Transverse colon (tissue), 4 donors: ENCODE measurements at regions not wholly inside any gene's neighbourhood (a gene's known extent, or its start where the extent isn't known, plus 50 kb on each side); places are given as distances from the start of the nearest gene placed in this dataset.

Source experiments
- DNase-seq: peaks from one replicate; pipeline ENCODE4 v3.0.0-alpha.2; 2019
- H3K27ac ChIP-seq, 4 donors: fragments of 200-600 bp; sonication (generic); 2 replicates each; pipeline ENCODE4 v1.5.1; 2016 to 2018; ENCODE audit warnings: inconsistent platforms in 4 of 4
- H3K27me3 ChIP-seq: fragments of 200-600 bp; sonication (generic); 2 replicates; pipeline ENCODE4 v1.5.1; 2017; ENCODE audit warnings: inconsistent platforms
- H3K36me3 ChIP-seq, 4 donors: fragments of 200-600 bp; sonication (generic); 2 replicates each; pipeline ENCODE4 v1.5.1; 2017 to 2019; ENCODE audit warnings: inconsistent platforms in 4 of 4
- H3K4me1 ChIP-seq, 4 donors: fragments of 200-600 bp; sonication (generic); 2 replicates each; pipeline ENCODE4 v1.5.1; 2017 to 2020; ENCODE audit warnings: inconsistent platforms in 4 of 4
- H3K4me3 ChIP-seq, 4 donors: fragments of 200-600 bp; sonication (generic); 1 replicate in 1 of 4; 2 replicates in 3 of 4; pipeline versions ENCODE4 v1.5.1 to v1.6.1; 2017 to 2019; ENCODE audit warnings: inconsistent platforms in 4 of 4
- H3K9me3 ChIP-seq, 2 donors: fragments of 200-600 bp; sonication (generic); 2 replicates each; pipeline ENCODE4 v1.5.1; 2017 to 2019; ENCODE audit warnings: inconsistent platforms in 2 of 2
- EP300 ChIP-seq: sonication (generic); formaldehyde crosslinking; IDR thresholded peaks from one replicate; pipeline ENCODE4 v1.6.1; 2017; ENCODE audit warnings: antibody characterized with exemption, low read depth
- POLR2A ChIP-seq: fragments of 450-650 bp; IDR thresholded peaks from one replicate; pipeline ENCODE4 v1.6.1; 2016; ENCODE audit warnings: antibody characterized with exemption, mild to moderate bottlenecking, moderate library complexity
- POLR2AphosphoS5 ChIP-seq, 3 donors: sonication (generic); formaldehyde crosslinking; IDR thresholded peaks; one replicate each; pipeline ENCODE4 v1.6.1; 2016; ENCODE audit warnings: antibody characterized with exemption in 3 of 3
- WGBS, 2 donors: methylation state at CpG; one replicate each; pipeline ENCODE4 v1.1.5; 2018; ENCODE audit warnings: low coverage in 1 of 2; 5-methylcytosine and 5-hydroxymethylcytosine counted together
- in situ Hi-C, 4 donors: fragments of 200-750 bp; cut with MboI; loops; one replicate each; pipeline versions ENCODE4 v1.15.0 to v1.15.1; 2017; ENCODE audit warnings: low sequenced_read_pairs in 3 of 4, low pct_ligation_motif_present in 1 of 4, low pct_unique_long_range_greater_than_20kb in 1 of 4
- intact Hi-C: fragments of 100-400 bp; cut with DNase I; formaldehyde crosslinking; loops from one replicate; pipeline ENCODE4 v1.15.1; 2023; ENCODE audit warnings: low total_unique reads
- TF ChIP-seq, protein P1 (sequence below), 5 experiments: fragments of 200-600 bp in 3 of 5; fragments of 450-650 bp in 2 of 5; sonication (generic) in 3 of 5; IDR thresholded peaks; 1 replicate in 2 of 5; 2 replicates in 3 of 5; pipeline ENCODE4 v1.5.1; 2016 to 2017; ENCODE audit warnings: antibody characterized with exemption in 5 of 5, inconsistent platforms in 3 of 5, mild to moderate bottlenecking in 2 of 5, moderate library complexity in 1 of 5

DNA sequence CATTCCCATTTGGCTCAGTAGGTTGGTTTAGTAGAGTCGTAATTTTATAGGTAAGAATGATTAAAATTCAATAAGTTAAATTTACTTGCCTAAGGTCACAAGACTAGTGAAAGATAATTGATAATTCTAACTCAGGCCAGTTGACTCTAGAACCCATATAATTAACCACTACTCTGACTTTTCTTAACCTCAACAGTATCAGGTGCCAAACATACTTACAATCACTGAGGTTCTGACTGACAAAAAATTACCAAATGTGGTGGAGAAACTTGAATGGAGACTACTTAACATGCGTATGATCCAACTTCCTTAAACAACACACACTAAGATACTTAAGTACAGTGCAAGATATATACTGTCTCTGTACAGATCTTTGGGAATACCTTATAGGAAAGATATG is 667.3 kb upstream of the SORCS1 start:
- Histone ChIP-seq H3K4me3 (no peak overlapping the region), H3K27ac (no peak overlapping the region), H3K27me3 (no peaks in the 10 kb centered on the region), H3K9me3 (no peaks in the 10 kb centered on the region), H3K36me3 (no peaks in the 10 kb centered on the region), H3K4me1 (no peaks in the 10 kb centered on the region)
- intact Hi-C loops, result no loop called here
- WGBS, 2 donors, result 63 to 88% methylated on average over 2 of the region's 2 CpGs
- no peak for DNase-seq
- TF ChIP-seq POLR2A (no peak), POLR2AphosphoS5 (IDR thresholded peaks at IDR 0.05) (no peak), EP300 (no peak)
- TF ChIP-seq, protein P1, sequence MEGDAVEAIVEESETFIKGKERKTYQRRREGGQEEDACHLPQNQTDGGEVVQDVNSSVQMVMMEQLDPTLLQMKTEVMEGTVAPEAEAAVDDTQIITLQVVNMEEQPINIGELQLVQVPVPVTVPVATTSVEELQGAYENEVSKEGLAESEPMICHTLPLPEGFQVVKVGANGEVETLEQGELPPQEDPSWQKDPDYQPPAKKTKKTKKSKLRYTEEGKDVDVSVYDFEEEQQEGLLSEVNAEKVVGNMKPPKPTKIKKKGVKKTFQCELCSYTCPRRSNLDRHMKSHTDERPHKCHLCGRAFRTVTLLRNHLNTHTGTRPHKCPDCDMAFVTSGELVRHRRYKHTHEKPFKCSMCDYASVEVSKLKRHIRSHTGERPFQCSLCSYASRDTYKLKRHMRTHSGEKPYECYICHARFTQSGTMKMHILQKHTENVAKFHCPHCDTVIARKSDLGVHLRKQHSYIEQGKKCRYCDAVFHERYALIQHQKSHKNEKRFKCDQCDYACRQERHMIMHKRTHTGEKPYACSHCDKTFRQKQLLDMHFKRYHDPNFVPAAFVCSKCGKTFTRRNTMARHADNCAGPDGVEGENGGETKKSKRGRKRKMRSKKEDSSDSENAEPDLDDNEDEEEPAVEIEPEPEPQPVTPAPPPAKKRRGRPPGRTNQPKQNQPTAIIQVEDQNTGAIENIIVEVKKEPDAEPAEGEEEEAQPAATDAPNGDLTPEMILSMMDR (IDR thresholded peaks at IDR 0.05), result no peak
- in situ Hi-C loops, result no loop called here

DNA sequence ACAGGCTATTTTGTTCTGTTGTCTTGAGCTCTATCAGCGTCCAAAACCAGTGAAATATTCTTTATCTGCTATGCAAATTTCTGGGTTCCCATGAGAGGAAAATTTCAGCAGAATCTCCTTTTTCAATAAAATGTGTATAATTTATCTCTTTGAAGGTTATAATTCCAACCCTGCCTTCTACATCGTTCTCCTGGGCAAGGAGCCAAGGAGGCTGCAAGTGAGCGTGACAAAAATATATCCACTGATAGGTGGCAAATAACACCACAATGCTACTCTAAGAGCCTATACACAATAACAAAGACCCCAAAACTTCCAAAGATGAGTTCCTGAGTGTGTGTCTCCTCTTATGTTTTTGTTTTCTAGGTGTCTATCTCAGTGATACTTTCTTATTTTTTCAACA is 664.7 kb upstream of the SORCS1 start:
- Histone ChIP-seq H3K36me3 (no peaks in the 10 kb centered on the region), H3K4me3 (no peak overlapping the region), H3K4me1 (no peaks in the 10 kb centered on the region), H3K27me3 (no peaks in the 10 kb centered on the region), H3K9me3 (no peaks in the 10 kb centered on the region), H3K27ac (no peak overlapping the region)
- in situ Hi-C loops, result no loop called here
- DNase-seq, result no peak
- 49 to 53% methylated on average over 3 of the region's 3 CpGs for WGBS, 2 donors
- TF ChIP-seq, protein P1 (IDR thresholded peaks at IDR 0.05), result no peak
- TF ChIP-seq POLR2A (no peak), EP300 (no peak), POLR2AphosphoS5 (IDR thresholded peaks at IDR 0.05) (no peak)
- intact Hi-C loops, result no loop called here

DNA sequence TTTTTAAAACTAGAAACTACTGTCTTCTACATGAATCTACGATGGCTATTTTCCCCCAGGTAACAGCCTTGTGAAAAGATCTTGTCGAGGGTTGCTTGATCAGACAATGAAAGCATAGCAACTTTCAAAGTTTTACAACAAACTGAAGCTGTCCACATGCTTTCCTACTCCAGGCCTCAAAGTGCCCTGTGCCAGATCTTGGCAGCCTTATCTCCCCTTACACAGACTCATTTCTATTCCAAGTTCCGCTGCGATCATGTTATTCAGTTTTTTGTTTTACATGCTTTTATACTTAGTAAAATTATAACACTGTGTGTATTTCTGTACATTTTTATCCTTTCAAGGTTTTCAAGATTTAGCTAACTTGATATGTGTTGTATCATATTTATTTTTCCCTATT is 661.7 kb upstream of the SORCS1 start:
- in situ Hi-C loops, result no loop called here
- H3K27ac ChIP-seq, result no peak overlapping the region
- intact Hi-C loops, result no loop called here
- no peaks in the 10 kb centered on the region for H3K36me3 ChIP-seq
- WGBS, 2 donors, result 80 to 89% methylated on average over 4 of the region's 4 CpGs
- no peak for DNase-seq
- no peaks in the 10 kb centered on the region for H3K27me3 ChIP-seq
- H3K9me3 ChIP-seq, result no peaks in the 10 kb centered on the region
- H3K4me3 ChIP-seq, result no peak overlapping the region
- no peaks in the 10 kb centered on the region for H3K4me1 ChIP-seq
- TF ChIP-seq POLR2AphosphoS5 (IDR thresholded peaks at IDR 0.05) (no peak), POLR2A (no peak)

DNA sequence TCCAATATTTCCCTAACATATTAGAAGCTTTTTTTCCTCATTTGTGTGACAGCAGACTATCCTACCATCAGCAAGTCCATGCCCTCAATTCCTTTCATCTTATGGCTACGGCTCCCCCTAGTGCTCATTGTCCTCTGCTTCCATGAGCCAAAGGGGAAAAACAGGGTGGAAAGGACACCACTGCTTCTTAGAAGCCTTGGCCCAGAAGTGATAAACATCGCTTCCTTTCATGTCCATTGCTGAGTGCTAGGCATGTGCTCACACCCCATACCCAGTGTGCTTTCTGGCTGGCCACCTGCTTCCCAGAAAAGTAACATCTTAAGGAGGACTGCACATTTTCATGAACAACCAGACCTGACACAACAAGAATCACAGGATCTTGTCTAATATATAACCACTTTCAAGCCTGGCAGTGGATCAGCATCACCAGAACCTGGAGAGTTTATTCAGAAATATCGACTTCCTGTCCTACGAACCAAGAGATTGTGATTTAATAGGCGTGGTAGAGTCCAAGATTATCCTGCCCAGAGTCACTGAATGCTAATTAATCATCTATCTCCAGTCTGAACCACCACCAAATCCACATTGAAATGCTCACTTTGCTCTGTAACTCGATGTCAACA is 650.5 kb upstream of the SORCS1 start:
- H3K36me3 ChIP-seq, result no peaks in the 10 kb centered on the region
- no peak overlapping the region for H3K27ac ChIP-seq
- TF ChIP-seq EP300 (no peak), POLR2AphosphoS5 (IDR thresholded peaks at IDR 0.05) (no peak), POLR2A (no peak)
- TF ChIP-seq, protein P1 (IDR thresholded peaks at IDR 0.05), result peak; percentile 60 to 71 (median 65)
- in situ Hi-C loops, result loop anchor here (10.0 to 25.0 kb wide), 3 partner anchors 400 to 1028 kb away; no protein-coding TSS in a partner anchor
- 33 to 37% methylated on average over 2 to 6 of the region's 6 CpGs for WGBS, 2 donors
- no peaks in the 10 kb centered on the region for H3K9me3 ChIP-seq
- H3K27me3 ChIP-seq, result no peaks in the 10 kb centered on the region
- no peak overlapping the region for H3K4me3 ChIP-seq
- peak; percentile 70 for DNase-seq
- intact Hi-C loops, result no loop called here
- H3K4me1 ChIP-seq, result no peaks in the 10 kb centered on the region
